ENCODE measurements at regions not wholly inside any gene's neighbourhood (a gene's known extent, or its start where the extent isn't known, plus 50 kb on each side); places are given as distances from the start of the nearest gene placed in this dataset.

DNA sequence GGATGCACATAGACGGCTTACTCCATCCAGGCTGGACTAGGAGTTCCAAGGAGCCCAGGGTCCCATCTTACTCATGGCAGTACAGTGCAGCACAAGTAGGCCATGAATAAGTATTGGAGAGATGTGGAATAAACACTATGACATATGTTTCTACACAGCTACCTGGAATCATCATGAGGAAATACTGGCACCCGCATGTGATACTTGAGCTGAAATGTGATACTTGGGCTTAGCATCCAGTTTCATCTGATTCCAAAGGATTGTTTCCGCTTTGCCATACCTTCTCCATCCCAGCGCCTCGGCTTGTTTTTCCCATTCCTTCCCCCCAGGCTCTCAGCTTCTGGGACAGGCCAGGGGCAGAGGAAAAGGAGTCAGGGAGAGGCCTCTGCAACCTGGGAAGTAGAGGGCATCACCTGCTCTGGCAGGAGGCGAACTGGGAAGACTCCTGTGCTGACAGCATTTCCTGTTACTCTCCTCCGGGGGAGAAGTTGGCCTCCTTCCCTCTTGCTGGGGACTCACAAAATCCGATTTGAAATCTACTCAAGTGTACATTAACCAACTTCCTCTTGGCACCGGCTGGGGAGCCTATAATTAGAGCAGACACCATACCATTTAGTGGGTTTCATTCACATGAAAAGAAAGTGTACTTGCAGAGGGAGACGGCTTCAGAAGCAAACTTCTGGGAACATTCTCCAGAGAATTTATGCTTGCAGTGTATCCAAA, 187.8 kb downstream of the MIAT start:
- H3K79me2 ChIP-seq (ENCODE audit: control insufficient read depth, insufficient read depth, low read length): no peaks in the 10 kb centered on the region
- H3K27ac ChIP-seq (ENCODE audit: control insufficient read depth, insufficient read depth, low read length): no peak overlapping the region
- H3K9me3 ChIP-seq (ENCODE audit: control insufficient read depth, low read depth, low read length): no peaks in the 10 kb centered on the region
- H3K36me3 ChIP-seq (ENCODE audit: control insufficient read depth in 2 of 2, extremely low read depth in 1 of 2, insufficient read depth in 2 of 2, low read length in 2 of 2): no peaks in the 10 kb centered on the region
- no peak overlapping the region for H3K4me3 ChIP-seq (ENCODE audit: control insufficient read depth in 2 of 3, extremely low read depth in 1 of 3, insufficient read depth in 2 of 3, low read depth in 1 of 3, low read length in 3 of 3)
- no peak for DNase-seq (ENCODE audit: low read depth, low spot score)
- H3K4me2 ChIP-seq (ENCODE audit: control insufficient read depth, extremely low read depth, insufficient read depth, low read depth, low read length): no peak overlapping the region
- H2AFZ ChIP-seq (ENCODE audit: control insufficient read depth, low read length): no peak overlapping the region
- H3K27me3 ChIP-seq (ENCODE audit: control insufficient read depth, extremely low read depth, insufficient read depth, low read length): peaks cover 2% of the 10 kb centered on the region
- H3K9ac ChIP-seq (ENCODE audit: control insufficient read depth, extremely low read depth, insufficient read depth, low read length): no peak overlapping the region
- no peak for TF ChIP-seq EZH2 (IDR thresholded peaks at IDR 0.05; ENCODE audit: low read length)
- TF ChIP-seq, protein P1, sequence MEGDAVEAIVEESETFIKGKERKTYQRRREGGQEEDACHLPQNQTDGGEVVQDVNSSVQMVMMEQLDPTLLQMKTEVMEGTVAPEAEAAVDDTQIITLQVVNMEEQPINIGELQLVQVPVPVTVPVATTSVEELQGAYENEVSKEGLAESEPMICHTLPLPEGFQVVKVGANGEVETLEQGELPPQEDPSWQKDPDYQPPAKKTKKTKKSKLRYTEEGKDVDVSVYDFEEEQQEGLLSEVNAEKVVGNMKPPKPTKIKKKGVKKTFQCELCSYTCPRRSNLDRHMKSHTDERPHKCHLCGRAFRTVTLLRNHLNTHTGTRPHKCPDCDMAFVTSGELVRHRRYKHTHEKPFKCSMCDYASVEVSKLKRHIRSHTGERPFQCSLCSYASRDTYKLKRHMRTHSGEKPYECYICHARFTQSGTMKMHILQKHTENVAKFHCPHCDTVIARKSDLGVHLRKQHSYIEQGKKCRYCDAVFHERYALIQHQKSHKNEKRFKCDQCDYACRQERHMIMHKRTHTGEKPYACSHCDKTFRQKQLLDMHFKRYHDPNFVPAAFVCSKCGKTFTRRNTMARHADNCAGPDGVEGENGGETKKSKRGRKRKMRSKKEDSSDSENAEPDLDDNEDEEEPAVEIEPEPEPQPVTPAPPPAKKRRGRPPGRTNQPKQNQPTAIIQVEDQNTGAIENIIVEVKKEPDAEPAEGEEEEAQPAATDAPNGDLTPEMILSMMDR (optimal IDR thresholded peaks at IDR 0.05 in 1 of 3, IDR thresholded peaks at IDR 0.05 in 1 of 3, conservative IDR thresholded peaks at IDR 0.05 in 1 of 3; ENCODE audit: extremely low read depth in 1 of 3, insufficient read depth in 2 of 3, low read length in 3 of 3): no peak
- dilution Hi-C loops (cut with MboI; ENCODE audit: extremely low pct_ligation_motif_present, low sequenced_read_pairs): no loop called here
- H3K4me1 ChIP-seq (ENCODE audit: control insufficient read depth, extremely low read depth, insufficient read depth, low read length): no peaks in the 10 kb centered on the region
- no peaks in the 10 kb centered on the region for H4K20me1 ChIP-seq (ENCODE audit: control insufficient read depth, extremely low read depth, insufficient read depth, low read length)
- no peaks in the 10 kb centered on the region for H3K9me1 ChIP-seq (ENCODE audit: control insufficient read depth, extremely low read depth, insufficient read depth, low read length)
- no peak for FAIRE-seq

DNA sequence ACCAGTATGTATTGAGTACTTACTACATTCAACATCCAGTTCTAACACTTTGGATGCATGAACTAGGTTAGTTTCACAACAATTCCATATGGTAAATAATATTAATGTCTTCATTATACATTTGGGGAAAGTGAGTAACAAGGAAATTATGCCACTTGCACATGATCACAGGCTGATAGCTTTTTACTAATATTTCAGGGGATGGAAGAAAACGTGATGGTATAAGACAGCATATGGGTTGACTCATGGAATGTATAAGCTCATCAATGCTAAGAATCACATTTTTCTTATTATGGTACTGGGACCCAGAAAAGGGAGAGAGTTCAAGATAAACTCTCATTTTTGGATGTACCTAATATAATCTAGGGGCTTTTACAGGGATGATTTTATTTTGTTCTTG, 188.7 kb downstream of the MIAT start:
- Histone ChIP-seq H3K79me2 (ENCODE audit: control insufficient read depth, insufficient read depth, low read length) (no peaks in the 10 kb centered on the region), H3K27ac (ENCODE audit: control insufficient read depth, insufficient read depth, low read length) (no peak overlapping the region), H2AFZ (ENCODE audit: control insufficient read depth, low read length) (no peak overlapping the region), H3K4me3 (ENCODE audit: control insufficient read depth in 2 of 3, extremely low read depth in 1 of 3, insufficient read depth in 2 of 3, low read depth in 1 of 3, low read length in 3 of 3) (no peak overlapping the region), H3K27me3 (ENCODE audit: control insufficient read depth, extremely low read depth, insufficient read depth, low read length) (peaks cover 2% of the 10 kb centered on the region), H4K20me1 (ENCODE audit: control insufficient read depth, extremely low read depth, insufficient read depth, low read length) (no peaks in the 10 kb centered on the region), H3K9me3 (ENCODE audit: control insufficient read depth, low read depth, low read length) (no peaks in the 10 kb centered on the region), H3K9ac (ENCODE audit: control insufficient read depth, extremely low read depth, insufficient read depth, low read length) (no peak overlapping the region), H3K4me1 (ENCODE audit: control insufficient read depth, extremely low read depth, insufficient read depth, low read length) (no peaks in the 10 kb centered on the region), H3K36me3 (ENCODE audit: control insufficient read depth in 2 of 2, extremely low read depth in 1 of 2, insufficient read depth in 2 of 2, low read length in 2 of 2) (no peaks in the 10 kb centered on the region), H3K9me1 (ENCODE audit: control insufficient read depth, extremely low read depth, insufficient read depth, low read length) (no peaks in the 10 kb centered on the region), H3K4me2 (ENCODE audit: control insufficient read depth, extremely low read depth, insufficient read depth, low read depth, low read length) (no peak overlapping the region)
- DNase-seq (ENCODE audit: low read depth, low spot score) (no peak), FAIRE-seq (no peak)
- no peak for TF ChIP-seq EZH2 (IDR thresholded peaks at IDR 0.05; ENCODE audit: low read length)
- TF ChIP-seq, protein P1 (optimal IDR thresholded peaks at IDR 0.05 in 1 of 3, IDR thresholded peaks at IDR 0.05 in 1 of 3, conservative IDR thresholded peaks at IDR 0.05 in 1 of 3; ENCODE audit: extremely low read depth in 1 of 3, insufficient read depth in 2 of 3, low read length in 3 of 3): no peak
- dilution Hi-C loops (cut with MboI; ENCODE audit: extremely low pct_ligation_motif_present, low sequenced_read_pairs): no loop called here

Measured in keratinocyte (primary cell).